ENCODE measurements at regions not wholly inside any gene's neighbourhood (a gene's known extent, or its start where the extent isn't known, plus 50 kb on each side); places are given as distances from the start of the nearest gene placed in this dataset.

- no peak for TF ChIP-seq CTCF (IDR thresholded peaks at IDR 0.05)
- DNase-seq (ENCODE audit: low spot score), result no peak
- Histone ChIP-seq H3K4me3 (no peak overlapping the region), H3K9me3 (no peaks in the 10 kb centered on the region), H3K27me3 (replicated peaks; ENCODE audit: insufficient read depth) (no peaks in the 10 kb centered on the region), H3K27ac (no peak overlapping the region), H3K4me1 (ENCODE audit: control insufficient read depth in 1 of 2, low read depth in 2 of 2) (no peaks in the 10 kb centered on the region), H3K36me3 (no peaks in the 10 kb centered on the region)
- ATAC-seq (ENCODE audit: insufficient number of reproducible peaks, low FRiP score, low read depth), result no peak
Measured at GRCh38 chr5:31023105-31023504, 170.4 kb upstream of the CDH6 start.

GRCh38 chr5:31021181-31021624 lies 172.3 kb upstream of the CDH6 start:
- no peaks in the 10 kb centered on the region for H3K4me1 ChIP-seq (ENCODE audit: control insufficient read depth in 1 of 2, low read depth in 2 of 2)
- H3K27ac ChIP-seq, result no peak overlapping the region
- H3K27me3 ChIP-seq (replicated peaks; ENCODE audit: insufficient read depth), result no peaks in the 10 kb centered on the region
- no peak overlapping the region for H3K4me3 ChIP-seq
- DNase-seq (ENCODE audit: low spot score), result no peak
- ATAC-seq (ENCODE audit: insufficient number of reproducible peaks, low FRiP score, low read depth), result no peak
- no peaks in the 10 kb centered on the region for H3K9me3 ChIP-seq
- no peaks in the 10 kb centered on the region for H3K36me3 ChIP-seq
- no peak for TF ChIP-seq CTCF (IDR thresholded peaks at IDR 0.05)

GRCh38 chr5:31008231-31008630 lies 185.3 kb upstream of the CDH6 start:
- TF ChIP-seq CTCF (IDR thresholded peaks at IDR 0.05), result no peak
- Histone ChIP-seq H3K27ac (no peak overlapping the region), H3K4me3 (no peak overlapping the region), H3K4me1 (ENCODE audit: control insufficient read depth in 1 of 2, low read depth in 2 of 2) (no peaks in the 10 kb centered on the region), H3K9me3 (no peaks in the 10 kb centered on the region), H3K36me3 (no peaks in the 10 kb centered on the region), H3K27me3 (replicated peaks; ENCODE audit: insufficient read depth) (no peaks in the 10 kb centered on the region)
- DNase-seq (ENCODE audit: low spot score), result no peak
- ATAC-seq (ENCODE audit: insufficient number of reproducible peaks, low FRiP score, low read depth), result no peak

GRCh38 chr5:31007672-31008071 lies 185.8 kb upstream of the CDH6 start:
- Histone ChIP-seq H3K36me3 (no peaks in the 10 kb centered on the region), H3K4me1 (ENCODE audit: control insufficient read depth in 1 of 2, low read depth in 2 of 2) (no peaks in the 10 kb centered on the region), H3K9me3 (no peaks in the 10 kb centered on the region), H3K27me3 (replicated peaks; ENCODE audit: insufficient read depth) (no peaks in the 10 kb centered on the region), H3K4me3 (no peak overlapping the region), H3K27ac (no peak overlapping the region)
- no peak for TF ChIP-seq CTCF (IDR thresholded peaks at IDR 0.05)
- DNase-seq (ENCODE audit: low spot score) (no peak), ATAC-seq (ENCODE audit: insufficient number of reproducible peaks, low FRiP score, low read depth) (no peak)

GRCh38 chr5:31000287-31000686 lies 193.2 kb upstream of the CDH6 start:
- TF ChIP-seq CTCF (IDR thresholded peaks at IDR 0.05), result no peak
- no peaks in the 10 kb centered on the region for H3K9me3 ChIP-seq
- no peaks in the 10 kb centered on the region for H3K4me1 ChIP-seq (ENCODE audit: control insufficient read depth in 1 of 2, low read depth in 2 of 2)
- no peak for DNase-seq (ENCODE audit: low spot score)
- no peak overlapping the region for H3K27ac ChIP-seq
- ATAC-seq (ENCODE audit: insufficient number of reproducible peaks, low FRiP score, low read depth), result no peak
- H3K36me3 ChIP-seq, result no peaks in the 10 kb centered on the region
- no peak overlapping the region for H3K4me3 ChIP-seq
- no peaks in the 10 kb centered on the region for H3K27me3 ChIP-seq (replicated peaks; ENCODE audit: insufficient read depth)
